ENCODE measurements at regions not wholly inside any gene's neighbourhood (a gene's known extent, or its start where the extent isn't known, plus 50 kb on each side); places are given as distances from the start of the nearest gene placed in this dataset.
"Not testable (repeated sequence)": the region's sequence is repeated elsewhere in the genome, so short reads cannot be mapped to it uniquely, and the experiment has no call there.

GRCh38 chr13:89496478-89496877 lies 1825.3 kb downstream of the SLITRK5 start:
- Histone ChIP-seq H3K27ac (ENCODE audit: low read depth in 1 of 2, low read length in 1 of 2) (no peak overlapping the region), H3K4me1 (ENCODE audit: control insufficient read depth in 2 of 2, insufficient read depth in 2 of 2, low read length in 2 of 2) (no peaks in the 10 kb centered on the region), H3K36me3 (ENCODE audit: control insufficient read depth in 2 of 2, insufficient read depth in 2 of 2, low read length in 1 of 2) (no peaks in the 10 kb centered on the region), H3K27me3 (ENCODE audit: control insufficient read depth in 2 of 2, insufficient read depth in 1 of 2, low read length in 1 of 2) (no peaks in the 10 kb centered on the region), H3K9me3 (ENCODE audit: control insufficient read depth in 2 of 2, insufficient read depth in 1 of 2, low read length in 1 of 2) (peaks cover 0 to 7% of the 10 kb centered on the region in 2 donors), H3K4me3 (ENCODE audit: low read length in 2 of 2) (no peak overlapping the region)
- WGBS = 82% methylated on average over 2 of the region's 2 CpGs
- no peak for DNase-seq (ENCODE audit: low read depth in 6 of 9, low spot score in 9 of 9)

- Histone ChIP-seq H3K4me1 (ENCODE audit: control insufficient read depth in 2 of 2, insufficient read depth in 2 of 2, low read length in 2 of 2) (no peaks in the 10 kb centered on the region), H3K27me3 (ENCODE audit: control insufficient read depth in 2 of 2, insufficient read depth in 1 of 2, low read length in 1 of 2) (no peaks in the 10 kb centered on the region), H3K36me3 (ENCODE audit: control insufficient read depth in 2 of 2, insufficient read depth in 2 of 2, low read length in 1 of 2) (no peaks in the 10 kb centered on the region), H3K27ac (ENCODE audit: low read depth in 1 of 2, low read length in 1 of 2) (no peak overlapping the region), H3K4me3 (ENCODE audit: low read length in 2 of 2) (no peak overlapping the region), H3K9me3 (ENCODE audit: control insufficient read depth in 2 of 2, insufficient read depth in 1 of 2, low read length in 1 of 2) (no peaks in the 10 kb centered on the region)
- no peak for DNase-seq (ENCODE audit: low read depth in 6 of 9, low spot score in 9 of 9)
- WGBS = 76% methylated on average over 4 of the region's 4 CpGs
These were observed 1826.5 kb downstream of the SLITRK5 start for GRCh38 chr13:89497658-89498057.

GRCh38 chr13:89502286-89502685 lies 1831.1 kb downstream of the SLITRK5 start:
- Histone ChIP-seq H3K9me3 (ENCODE audit: control insufficient read depth in 2 of 2, insufficient read depth in 1 of 2, low read length in 1 of 2) (no peaks in the 10 kb centered on the region), H3K36me3 (ENCODE audit: control insufficient read depth in 2 of 2, insufficient read depth in 2 of 2, low read length in 1 of 2) (no peaks in the 10 kb centered on the region), H3K4me1 (ENCODE audit: control insufficient read depth in 2 of 2, insufficient read depth in 2 of 2, low read length in 2 of 2) (no peaks in the 10 kb centered on the region), H3K27ac (ENCODE audit: low read depth in 1 of 2, low read length in 1 of 2) (no peak overlapping the region), H3K27me3 (ENCODE audit: control insufficient read depth in 2 of 2, insufficient read depth in 1 of 2, low read length in 1 of 2) (no peaks in the 10 kb centered on the region), H3K4me3 (ENCODE audit: low read length in 2 of 2) (no peak overlapping the region)
- DNase-seq (ENCODE audit: low read depth in 6 of 9, low spot score in 9 of 9) = no peak
- 92% methylated on average over 2 of the region's 2 CpGs for WGBS

GRCh38 chr13:89514534-89515312 lies 1832.8 kb upstream of the MIR17HG start:
- no peaks in the 10 kb centered on the region for H3K4me1 ChIP-seq (ENCODE audit: control insufficient read depth in 2 of 2, insufficient read depth in 2 of 2, low read length in 2 of 2)
- WGBS = 87% methylated on average over 4 of the region's 4 CpGs
- H3K9me3 ChIP-seq (ENCODE audit: control insufficient read depth in 2 of 2, insufficient read depth in 1 of 2, low read length in 1 of 2) = peaks cover 0 to under 1% of the 10 kb centered on the region in 2 donors
- no peak overlapping the region for H3K27ac ChIP-seq (ENCODE audit: low read depth in 1 of 2, low read length in 1 of 2)
- no peak overlapping the region for H3K4me3 ChIP-seq (ENCODE audit: low read length in 2 of 2)
- no peaks in the 10 kb centered on the region for H3K36me3 ChIP-seq (ENCODE audit: control insufficient read depth in 2 of 2, insufficient read depth in 2 of 2, low read length in 1 of 2)
- DNase-seq (ENCODE audit: low read depth in 6 of 9, low spot score in 9 of 9) = no peak
- no peaks in the 10 kb centered on the region for H3K27me3 ChIP-seq (ENCODE audit: control insufficient read depth in 2 of 2, insufficient read depth in 1 of 2, low read length in 1 of 2)

GRCh38 chr13:89515948-89516347 lies 1831.5 kb upstream of the MIR17HG start:
- no peak overlapping the region for H3K27ac ChIP-seq (ENCODE audit: low read depth in 1 of 2, low read length in 1 of 2)
- H3K4me1 ChIP-seq (ENCODE audit: control insufficient read depth in 2 of 2, insufficient read depth in 2 of 2, low read length in 2 of 2) = no peaks in the 10 kb centered on the region
- WGBS = 94% methylated on average over 1 of the region's 1 CpG
- H3K27me3 ChIP-seq (ENCODE audit: control insufficient read depth in 2 of 2, insufficient read depth in 1 of 2, low read length in 1 of 2) = no peaks in the 10 kb centered on the region
- no peak for DNase-seq (ENCODE audit: low read depth in 6 of 9, low spot score in 9 of 9)
- no peaks in the 10 kb centered on the region for H3K36me3 ChIP-seq (ENCODE audit: control insufficient read depth in 2 of 2, insufficient read depth in 2 of 2, low read length in 1 of 2)
- no peak overlapping the region for H3K4me3 ChIP-seq (ENCODE audit: low read length in 2 of 2)
- H3K9me3 ChIP-seq (ENCODE audit: control insufficient read depth in 2 of 2, insufficient read depth in 1 of 2, low read length in 1 of 2) = peaks cover 0 to 1% of the 10 kb centered on the region in 2 donors

- 89% methylated on average over 4 of the region's 4 CpGs for WGBS
- no peak overlapping the region for H3K27ac ChIP-seq (ENCODE audit: low read depth in 1 of 2, low read length in 1 of 2)
These were observed 1829.0 kb upstream of the MIR17HG start for GRCh38 chr13:89518289-89519077.

GRCh38 chr13:89520468-89520867 lies 1827.0 kb upstream of the MIR17HG start:
- Histone ChIP-seq H3K4me1 (ENCODE audit: control insufficient read depth in 2 of 2, insufficient read depth in 2 of 2, low read length in 2 of 2) (no peaks in the 10 kb centered on the region), H3K27me3 (ENCODE audit: control insufficient read depth in 2 of 2, insufficient read depth in 1 of 2, low read length in 1 of 2) (no peaks in the 10 kb centered on the region)

More at GRCh38 chr13:89518289-89519077, 1829.0 kb upstream of the MIR17HG start:
- Histone ChIP-seq H3K4me1 (ENCODE audit: control insufficient read depth in 2 of 2, insufficient read depth in 2 of 2, low read length in 2 of 2) (no peaks in the 10 kb centered on the region), H3K4me3 (ENCODE audit: low read length in 2 of 2) (no peak overlapping the region), H3K36me3 (ENCODE audit: control insufficient read depth in 2 of 2, insufficient read depth in 2 of 2, low read length in 1 of 2) (no peaks in the 10 kb centered on the region), H3K27me3 (ENCODE audit: control insufficient read depth in 2 of 2, insufficient read depth in 1 of 2, low read length in 1 of 2) (no peaks in the 10 kb centered on the region), H3K9me3 (ENCODE audit: control insufficient read depth in 2 of 2, insufficient read depth in 1 of 2, low read length in 1 of 2) (peaks cover 0 to 1% of the 10 kb centered on the region in 2 donors)
- DNase-seq (ENCODE audit: low read depth in 6 of 9, low spot score in 9 of 9) = no peak

GRCh38 chr13:89521672-89522071 lies 1825.8 kb upstream of the MIR17HG start:
- not testable (repeated sequence) for H3K9me3 ChIP-seq (ENCODE audit: control insufficient read depth in 2 of 2, insufficient read depth in 1 of 2, low read length in 1 of 2); H3K4me1 ChIP-seq (ENCODE audit: control insufficient read depth in 2 of 2, insufficient read depth in 2 of 2, low read length in 2 of 2); H3K36me3 ChIP-seq (ENCODE audit: control insufficient read depth in 2 of 2, insufficient read depth in 2 of 2, low read length in 1 of 2); DNase-seq (ENCODE audit: low read depth in 6 of 9, low spot score in 9 of 9); H3K4me3 ChIP-seq (ENCODE audit: low read length in 2 of 2); H3K27me3 ChIP-seq (ENCODE audit: control insufficient read depth in 2 of 2, insufficient read depth in 1 of 2, low read length in 1 of 2); H3K27ac ChIP-seq (ENCODE audit: low read depth in 1 of 2, low read length in 1 of 2)
- WGBS = 86% methylated on average over 2 of the region's 2 CpGs

More at GRCh38 chr13:89520468-89520867, 1827.0 kb upstream of the MIR17HG start:
- no peak for DNase-seq (ENCODE audit: low read depth in 6 of 9, low spot score in 9 of 9)
- no peaks in the 10 kb centered on the region for H3K36me3 ChIP-seq (ENCODE audit: control insufficient read depth in 2 of 2, insufficient read depth in 2 of 2, low read length in 1 of 2)
- H3K27ac ChIP-seq (ENCODE audit: low read depth in 1 of 2, low read length in 1 of 2) = no peak overlapping the region
- H3K4me3 ChIP-seq (ENCODE audit: low read length in 2 of 2) = no peak overlapping the region
- H3K9me3 ChIP-seq (ENCODE audit: control insufficient read depth in 2 of 2, insufficient read depth in 1 of 2, low read length in 1 of 2) = peaks cover 0 to 1% of the 10 kb centered on the region in 2 donors

Measured in thymus (tissue), 11 donors.